ENCODE measurements at regions not wholly inside any gene's neighbourhood (a gene's known extent, or its start where the extent isn't known, plus 50 kb on each side); places are given as distances from the start of the nearest gene placed in this dataset.

GRCh38 chr3:124201226-124201625 lies 209.3 kb upstream of the ROPN1 start:
- DNase-seq: no peak

- no peak for DNase-seq
Observed at GRCh38 chr3:124201786-124202185, 209.9 kb upstream of the ROPN1 start.

GRCh38 chr3:124202754-124203153 lies 210.8 kb upstream of the ROPN1 start:
- DNase-seq: no peak

GRCh38 chr3:124203292-124203691 lies 211.4 kb upstream of the ROPN1 start:
- DNase-seq: no peak

GRCh38 chr3:124206225-124207055 lies 214.5 kb upstream of the ROPN1 start:
- no peak for DNase-seq

GRCh38 chr3:124207077-124207476 lies 215.2 kb upstream of the ROPN1 start:
- DNase-seq: no peak

GRCh38 chr3:124207873-124208485 lies 216.1 kb upstream of the ROPN1 start:
- DNase-seq: peak; percentile 29

- no peak for DNase-seq
Observed at GRCh38 chr3:124209426-124209825, 217.5 kb upstream of the ROPN1 start.

GRCh38 chr3:124210899-124211298 lies 219.0 kb upstream of the ROPN1 start:
- no peak for DNase-seq

- no peak for DNase-seq
Observed at GRCh38 chr3:124213641-124214040, 221.7 kb upstream of the ROPN1 start.

- peak; percentile 85 for DNase-seq
Observed at GRCh38 chr3:124217542-124217941, 225.6 kb upstream of the ROPN1 start.

- peak; percentile 31 for DNase-seq
Observed at GRCh38 chr3:124221422-124221821, 229.5 kb upstream of the ROPN1 start.

GRCh38 chr3:124223853-124224252 lies 231.9 kb upstream of the ROPN1 start:
- no peak for DNase-seq

GRCh38 chr3:124227150-124227630 lies 235.3 kb upstream of the ROPN1 start:
- DNase-seq: no peak

GRCh38 chr3:124229420-124229819 lies 237.5 kb upstream of the ROPN1 start:
- no peak for DNase-seq

- DNase-seq: no peak
Observed at GRCh38 chr3:124229836-124230235, 237.9 kb upstream of the ROPN1 start.

- no peak for DNase-seq
Observed at GRCh38 chr3:124230432-124230831, 238.5 kb upstream of the ROPN1 start.

- DNase-seq: no peak
Observed at GRCh38 chr3:124230998-124231397, 239.1 kb upstream of the ROPN1 start.

GRCh38 chr3:124234852-124235252 lies 242.9 kb upstream of the ROPN1 start:
- peak; percentile 88 for DNase-seq

- DNase-seq: no peak
Observed at GRCh38 chr3:124235446-124235845, 243.5 kb upstream of the ROPN1 start.

- no peak for DNase-seq
Observed at GRCh38 chr3:124243177-124243859, 251.4 kb upstream of the ROPN1 start.

GRCh38 chr3:124246376-124246775 lies 254.5 kb upstream of the ROPN1 start:
- DNase-seq: no peak

- peak; percentile 69 for DNase-seq
Observed at GRCh38 chr3:124246949-124247348, 255.0 kb upstream of the ROPN1 start.
